ENCODE measurements at regions not wholly inside any gene's neighbourhood (a gene's known extent, or its start where the extent isn't known, plus 50 kb on each side); places are given as distances from the start of the nearest gene placed in this dataset.

GRCh38 chr5:102138243-102138653 lies 157.8 kb downstream of the SLCO4C1 start (continued):
- TF ChIP-seq ZFP36 (IDR thresholded peaks at IDR 0.05; ENCODE audit: borderline replicate concordance, low read depth, low read length, partially characterized antibody), result no peak
- TF ChIP-seq SMARCE1 (IDR thresholded peaks at IDR 0.05; ENCODE audit: borderline replicate concordance), result no peak
- TF ChIP-seq BCL6 (CRISPR knock-in tag; IDR thresholded peaks at IDR 0.05), result peak; percentile 70
- TF ChIP-seq ZFAT (CRISPR knock-in tag; conservative IDR thresholded peaks at IDR 0.05), result no peak
- TF ChIP-seq HNRNPUL1 (IDR thresholded peaks at IDR 0.05; ENCODE audit: low read depth, low read length), result no peak
- TF ChIP-seq ZFP37 (CRISPR knock-in tag; IDR thresholded peaks at IDR 0.05; ENCODE audit: borderline replicate concordance), result no peak
- TF ChIP-seq ERF (CRISPR knock-in tag; IDR thresholded peaks at IDR 0.05), result no peak; the same call in 1 of the 2 replicates
- no peak for TF ChIP-seq SNAPC2 (CRISPR knock-in tag; IDR thresholded peaks at IDR 0.05)
- no peak for TF ChIP-seq HOXA7 (CRISPR knock-in tag; IDR thresholded peaks at IDR 0.05)
- peak; percentile 78; the same call in 1 of the 2 replicates for TF ChIP-seq POGZ (CRISPR knock-in tag; IDR thresholded peaks at IDR 0.05)
- no peak for TF ChIP-seq ISX (CRISPR knock-in tag; conservative IDR thresholded peaks at IDR 0.05)
- no peak for TF ChIP-seq ZNF546 (CRISPR knock-in tag; conservative IDR thresholded peaks at IDR 0.05)
- TF ChIP-seq HNF1A (IDR thresholded peaks at IDR 0.05; ENCODE audit: low read depth), result peak; percentile 67; the same call in 1 of the 2 replicates
- peak; percentile 78; the same call in 1 of the 2 replicates for TF ChIP-seq HNF1A (CRISPR knock-in tag; IDR thresholded peaks at IDR 0.05; ENCODE audit: borderline replicate concordance)
- peak; percentile 75 for TF ChIP-seq NCOR1 (IDR thresholded peaks at IDR 0.05; ENCODE audit: borderline replicate concordance, low read length)
- no peak for TF ChIP-seq ZNF672 (CRISPR knock-in tag; IDR thresholded peaks at IDR 0.05)
- no peak for TF ChIP-seq ZBTB21 (CRISPR knock-in tag; IDR thresholded peaks at IDR 0.05)
- TF ChIP-seq SP2 (CRISPR knock-in tag; IDR thresholded peaks at IDR 0.05), result no peak
- no peak for TF ChIP-seq ZNF24 (IDR thresholded peaks at IDR 0.05)
- TF ChIP-seq ZNF383 (CRISPR knock-in tag; IDR thresholded peaks at IDR 0.05; ENCODE audit: borderline replicate concordance), result no peak
- TF ChIP-seq SUZ12 (IDR thresholded peaks at IDR 0.05; ENCODE audit: low read depth, low read length), result no peak
- TF ChIP-seq ZMAT5 (CRISPR knock-in tag; IDR thresholded peaks at IDR 0.05; ENCODE audit: borderline replicate concordance, low read depth), result no peak
- no peak for TF ChIP-seq ZNF282 (IDR thresholded peaks at IDR 0.05; ENCODE audit: partially characterized antibody)
- TF ChIP-seq ZBTB46 (CRISPR knock-in tag; IDR thresholded peaks at IDR 0.05; ENCODE audit: borderline replicate concordance), result no peak
- no peak for TF ChIP-seq ZNF761 (CRISPR knock-in tag; conservative IDR thresholded peaks at IDR 0.05)
- TF ChIP-seq HNF4A (CRISPR knock-in tag; IDR thresholded peaks at IDR 0.05), result peak; percentile 93
- TF ChIP-seq SATB2 (CRISPR knock-in tag; IDR thresholded peaks at IDR 0.05), result no peak
- no peak for TF ChIP-seq ZNF850 (CRISPR knock-in tag; conservative IDR thresholded peaks at IDR 0.05)
